HepG2 (cell line): ENCODE measurements at regions not wholly inside any gene's neighbourhood (a gene's known extent, or its start where the extent isn't known, plus 50 kb on each side); places are given as distances from the start of the nearest gene placed in this dataset.

ENCODE experiments used
- PHF5A ChIP-seq: IDR thresholded peaks from one replicate; pipeline ENCODE4 v1.6.1; 2018; ENCODE audit warnings: low read depth, missing genetic modification reagents; ENCODE audit not compliant: unreplicated experiment
- TF ChIP-seq, protein P1 (sequence below): sonication (generic); formaldehyde crosslinking; IDR thresholded peaks from 2 replicates; pipeline ENCODE4 v1.5.0; 2020; ENCODE audit warnings: mild to moderate bottlenecking, missing genetic modification reagents

- TF ChIP-seq, protein P1, sequence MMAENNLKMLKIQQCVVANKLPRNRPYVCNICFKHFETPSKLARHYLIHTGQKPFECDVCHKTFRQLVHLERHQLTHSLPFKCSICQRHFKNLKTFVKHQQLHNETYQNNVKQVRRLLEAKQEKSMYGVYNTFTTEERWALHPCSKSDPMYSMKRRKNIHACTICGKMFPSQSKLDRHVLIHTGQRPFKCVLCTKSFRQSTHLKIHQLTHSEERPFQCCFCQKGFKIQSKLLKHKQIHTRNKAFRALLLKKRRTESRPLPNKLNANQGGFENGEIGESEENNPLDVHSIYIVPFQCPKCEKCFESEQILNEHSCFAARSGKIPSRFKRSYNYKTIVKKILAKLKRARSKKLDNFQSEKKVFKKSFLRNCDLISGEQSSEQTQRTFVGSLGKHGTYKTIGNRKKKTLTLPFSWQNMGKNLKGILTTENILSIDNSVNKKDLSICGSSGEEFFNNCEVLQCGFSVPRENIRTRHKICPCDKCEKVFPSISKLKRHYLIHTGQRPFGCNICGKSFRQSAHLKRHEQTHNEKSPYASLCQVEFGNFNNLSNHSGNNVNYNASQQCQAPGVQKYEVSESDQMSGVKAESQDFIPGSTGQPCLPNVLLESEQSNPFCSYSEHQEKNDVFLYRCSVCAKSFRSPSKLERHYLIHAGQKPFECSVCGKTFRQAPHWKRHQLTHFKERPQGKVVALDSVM (CRISPR knock-in tag): no peak
- no peak for TF ChIP-seq PHF5A (CRISPR knock-in tag)
These were observed 50.0 kb upstream of the TANC1 start (continued) for GRCh38 chr2:158918452-158918851.
